HG03196 (cell line): ENCODE measurements at regions not wholly inside any gene's neighbourhood (a gene's known extent, or its start where the extent isn't known, plus 50 kb on each side); places are given as distances from the start of the nearest gene placed in this dataset.

ENCODE experiments used
- ATAC-seq: cut with Tn5 transposase; IDR thresholded peaks from one replicate; pipeline ENCODE4 v1.9.1; 2021; ENCODE audit not compliant: unreplicated experiment

GRCh38 chr13:39100996-39101738 lies 62.9 kb downstream of the NHLRC3 start:
- ATAC-seq: no peak

- ATAC-seq: no peak
Measured at GRCh38 chr13:39102981-39103490, 64.8 kb downstream of the NHLRC3 start.

GRCh38 chr13:39105110-39105509 lies 66.9 kb downstream of the NHLRC3 start:
- ATAC-seq: no peak

- no peak for ATAC-seq
Measured at GRCh38 chr13:39106216-39107005, 68.2 kb downstream of the NHLRC3 start.

- no peak for ATAC-seq
Measured at GRCh38 chr13:39107561-39107960, 69.3 kb downstream of the NHLRC3 start.

GRCh38 chr13:39108783-39109182 lies 70.5 kb downstream of the NHLRC3 start:
- ATAC-seq: no peak

- no peak for ATAC-seq
Measured at GRCh38 chr13:39110518-39111097, 72.4 kb downstream of the NHLRC3 start.

GRCh38 chr13:39111145-39111544 lies 72.9 kb downstream of the NHLRC3 start:
- no peak for ATAC-seq

- ATAC-seq: no peak
Measured at GRCh38 chr13:39119422-39119821, 81.2 kb downstream of the NHLRC3 start.

GRCh38 chr13:39123578-39123977 lies 85.3 kb downstream of the NHLRC3 start:
- no peak for ATAC-seq

- no peak for ATAC-seq
Measured at GRCh38 chr13:39129213-39129612, 91.0 kb downstream of the NHLRC3 start.

- ATAC-seq: no peak
Measured at GRCh38 chr13:39130301-39130700, 92.0 kb downstream of the NHLRC3 start.

- ATAC-seq: no peak
Measured at GRCh38 chr13:39132286-39133230, 94.3 kb downstream of the NHLRC3 start.

GRCh38 chr13:39133781-39134180 lies 95.5 kb downstream of the NHLRC3 start:
- no peak for ATAC-seq

GRCh38 chr13:39134574-39134973 lies 96.3 kb downstream of the NHLRC3 start:
- no peak for ATAC-seq

- no peak for ATAC-seq
Measured at GRCh38 chr13:39144391-39144790, 106.1 kb downstream of the NHLRC3 start.

GRCh38 chr13:39144941-39145533 lies 106.8 kb downstream of the NHLRC3 start:
- no peak for ATAC-seq

GRCh38 chr13:39148513-39148961 lies 110.3 kb downstream of the NHLRC3 start:
- ATAC-seq: no peak

GRCh38 chr13:39149896-39150295 lies 111.6 kb downstream of the NHLRC3 start:
- no peak for ATAC-seq

GRCh38 chr13:39154041-39154440 lies 115.8 kb downstream of the NHLRC3 start:
- no peak for ATAC-seq
